Esophagus squamous epithelium (tissue), 4 donors: ENCODE measurements at regions not wholly inside any gene's neighbourhood (a gene's known extent, or its start where the extent isn't known, plus 50 kb on each side); places are given as distances from the start of the nearest gene placed in this dataset.

Experiments used
- CTCF ChIP-seq, 6 experiments: fragments of 450-650 bp in 4 of 6; fragments of 200-600 bp in 2 of 6; sonication (generic) in 2 of 6; IDR thresholded peaks; one replicate each; pipeline ENCODE4 v1.5.1; 2016 to 2019; ENCODE audit warnings: antibody characterized with exemption in 6 of 6, mild to moderate bottlenecking in 4 of 6, moderate library complexity in 4 of 6
- POLR2A ChIP-seq, 4 donors: fragments of 450-650 bp; IDR thresholded peaks; one replicate each; pipeline ENCODE4 v1.6.1; 2017; ENCODE audit warnings: antibody characterized with exemption in 4 of 4, mild to moderate bottlenecking in 4 of 4, moderate library complexity in 3 of 4

GRCh38 chr2:82023710-82024109 lies 1719.2 kb upstream of the LRRTM1 start:
- TF ChIP-seq CTCF (IDR thresholded peaks at IDR 0.05) (no peak), POLR2A (IDR thresholded peaks at IDR 0.05) (no peak)
